T1000 (cell line): ENCODE measurements at regions not wholly inside any gene's neighbourhood (a gene's known extent, or its start where the extent isn't known, plus 50 kb on each side); places are given as distances from the start of the nearest gene placed in this dataset.
"Not testable (repeated sequence)": the region's sequence is repeated elsewhere in the genome, so short reads cannot be mapped to it uniquely, and the experiment has no call there.

Experiments used
- DNase-seq: peaks from one replicate; lab custom pipeline; 2025; ENCODE audit warnings: mixed read lengths; lab: John Stamatoyannopoulos, UW

DNA sequence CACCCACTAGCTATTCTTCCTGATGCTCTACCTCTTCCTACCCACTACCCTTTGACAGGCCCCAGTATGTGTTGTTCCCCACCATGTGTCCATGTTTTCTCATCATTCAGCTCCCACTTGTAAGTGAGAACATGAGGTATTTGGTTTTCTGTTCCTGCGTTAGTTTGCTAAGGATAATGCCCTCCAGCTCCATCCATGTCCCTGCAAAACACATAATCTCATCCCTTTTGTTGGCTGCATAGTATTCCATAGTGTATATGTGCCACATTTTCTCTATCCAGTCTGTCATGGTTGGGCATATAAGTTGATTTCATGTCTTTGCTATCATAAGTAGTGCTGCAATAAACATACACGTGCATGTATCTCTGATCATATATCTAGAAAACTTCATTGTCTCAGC lies 218.3 kb upstream of the STXBP5 start:
- no peak for DNase-seq

- not testable (repeated sequence) for DNase-seq
These were observed 216.3 kb upstream of the STXBP5 start for GRCh38 chr6:146987938-146988337.

GRCh38 chr6:146989860-146990259 lies 214.4 kb upstream of the STXBP5 start:
- no peak for DNase-seq

GRCh38 chr6:146990284-146990683 lies 213.9 kb upstream of the STXBP5 start:
- DNase-seq = no peak

DNA sequence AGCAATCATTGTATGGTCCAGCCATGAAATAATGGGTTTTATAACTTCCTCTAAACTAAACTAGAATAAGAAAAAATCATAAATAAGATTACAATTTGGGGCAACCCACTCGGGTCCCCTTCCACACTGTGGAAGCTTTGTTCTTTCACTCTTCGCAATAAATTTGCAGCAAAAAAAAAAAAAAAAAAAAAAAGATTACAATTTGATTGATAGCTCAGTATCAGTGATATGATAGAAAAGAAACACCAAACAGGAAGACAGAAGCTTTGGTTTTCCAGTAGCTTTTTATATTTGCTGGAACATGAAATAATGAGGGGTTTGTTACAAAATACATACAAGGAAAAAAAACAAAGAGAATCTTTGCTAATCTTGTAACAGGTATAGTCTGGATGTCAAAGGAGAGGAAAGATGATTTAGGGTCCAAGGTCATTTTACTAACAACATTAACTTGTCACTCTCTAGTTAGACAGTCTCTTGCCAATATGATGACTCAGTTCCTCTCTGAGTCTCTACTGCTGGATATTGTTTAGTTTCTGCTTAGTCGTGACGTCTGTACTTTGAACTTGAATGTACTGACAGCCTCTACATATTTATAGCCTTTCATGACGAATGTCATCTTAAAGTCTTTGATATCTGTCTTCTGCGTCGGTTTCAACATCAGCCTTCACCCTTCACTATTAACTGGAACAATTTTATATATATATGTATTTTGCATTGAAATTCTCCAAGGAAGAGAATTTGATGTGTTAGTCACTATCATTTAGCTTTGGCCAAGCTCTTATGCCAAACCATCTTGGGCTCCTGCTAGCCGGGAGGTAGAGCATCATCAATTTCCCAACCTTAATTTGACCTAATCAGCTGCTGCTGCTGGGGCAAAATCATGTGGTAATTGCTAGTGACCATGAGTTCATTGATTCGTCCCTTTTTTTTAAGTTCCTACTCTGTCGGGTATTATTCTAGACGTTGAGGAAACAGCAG lies 213.1 kb upstream of the STXBP5 start:
- no peak for DNase-seq

- no peak for DNase-seq
These were observed 207.2 kb upstream of the STXBP5 start for GRCh38 chr6:146997062-146997461.

GRCh38 chr6:146999766-147000165 lies 204.5 kb upstream of the STXBP5 start:
- no peak for DNase-seq

GRCh38 chr6:147000545-147001488 lies 203.4 kb upstream of the STXBP5 start:
- no peak for DNase-seq

- DNase-seq = no peak
These were observed 202.6 kb upstream of the STXBP5 start for GRCh38 chr6:147001621-147002020.

DNA sequence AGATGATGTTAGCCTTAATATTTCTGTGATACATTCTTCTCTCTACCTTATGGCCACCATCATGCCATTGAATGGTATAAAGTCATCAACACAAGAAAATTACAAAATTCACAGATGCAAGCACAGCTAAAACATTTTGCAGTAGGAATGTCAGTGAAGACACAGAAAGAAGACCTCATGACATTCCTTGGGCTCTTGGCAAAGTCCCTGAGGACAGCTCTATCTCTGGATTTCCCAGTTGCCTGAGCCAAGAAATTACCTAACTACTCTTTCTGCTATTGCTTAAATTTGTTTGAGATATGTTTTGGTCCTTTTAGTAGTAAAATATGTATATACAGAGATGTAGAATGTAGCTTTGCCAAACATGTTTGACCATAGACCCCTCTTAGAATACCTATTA lies 201.0 kb upstream of the STXBP5 start:
- no peak for DNase-seq

- DNase-seq = no peak
These were observed 198.7 kb upstream of the STXBP5 start for GRCh38 chr6:147005499-147005898.

DNA sequence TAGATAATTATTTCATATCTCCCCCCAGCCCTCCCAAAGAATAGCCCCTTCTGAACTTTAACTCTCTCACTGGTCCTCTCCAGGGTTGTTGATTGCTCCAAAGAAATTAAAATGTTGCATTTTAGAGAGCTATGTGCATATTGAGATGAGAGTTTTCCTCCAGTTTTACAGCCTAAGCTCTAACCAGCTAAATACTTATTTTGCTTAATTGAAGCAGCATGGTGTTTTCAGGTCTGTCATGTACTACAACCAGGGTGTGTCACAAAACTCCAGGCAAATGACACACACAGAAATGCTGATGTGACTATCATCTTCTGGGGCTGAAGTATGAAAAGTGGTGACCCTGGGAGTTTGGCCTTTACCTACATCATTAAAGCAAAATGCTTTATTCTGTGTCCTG lies 196.8 kb upstream of the STXBP5 start:
- no peak for DNase-seq

DNA sequence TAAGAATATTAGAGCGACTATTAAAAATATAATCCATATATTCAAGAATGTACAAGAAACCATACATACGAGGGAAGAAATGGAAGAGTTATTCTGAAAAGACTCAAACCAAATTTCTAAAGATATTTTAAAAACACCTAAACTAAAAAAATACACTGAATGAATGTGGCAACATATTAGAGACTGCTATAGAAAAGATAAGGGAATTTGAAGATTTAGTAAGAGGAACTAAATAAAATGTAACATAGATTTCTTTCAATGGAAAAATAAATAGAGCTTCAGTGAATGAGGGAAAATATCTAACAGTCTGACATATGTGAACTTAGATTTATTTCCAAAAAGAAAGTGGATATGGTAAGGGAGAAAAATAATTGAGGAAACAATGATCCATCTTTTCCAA lies 194.9 kb upstream of the STXBP5 start:
- DNase-seq = no peak

- no peak for DNase-seq
These were observed 188.5 kb upstream of the STXBP5 start for GRCh38 chr6:147015674-147016073.

GRCh38 chr6:147016440-147016839 lies 187.8 kb upstream of the STXBP5 start:
- no peak for DNase-seq

DNA sequence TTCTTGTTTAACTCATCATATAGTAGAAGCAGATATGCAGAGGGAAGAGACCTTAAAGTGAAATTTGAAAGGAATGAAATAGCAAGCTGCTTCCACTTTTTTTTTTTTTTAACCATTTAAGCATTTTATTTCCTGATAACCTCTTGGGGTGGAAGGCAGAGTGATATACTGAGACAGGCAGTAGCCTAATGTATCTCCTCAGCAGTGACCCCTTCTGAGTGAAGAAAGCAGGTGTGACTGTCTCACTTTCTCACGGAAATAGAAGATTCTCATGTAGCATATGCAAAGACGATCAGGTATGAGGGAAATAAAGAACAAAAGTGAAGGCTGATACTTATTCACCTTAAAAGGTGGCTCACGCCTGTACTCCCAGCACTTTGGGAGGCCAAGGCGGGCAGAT lies 187.1 kb upstream of the STXBP5 start:
- no peak for DNase-seq

GRCh38 chr6:147019001-147019400 lies 185.2 kb upstream of the STXBP5 start:
- no peak for DNase-seq

DNA sequence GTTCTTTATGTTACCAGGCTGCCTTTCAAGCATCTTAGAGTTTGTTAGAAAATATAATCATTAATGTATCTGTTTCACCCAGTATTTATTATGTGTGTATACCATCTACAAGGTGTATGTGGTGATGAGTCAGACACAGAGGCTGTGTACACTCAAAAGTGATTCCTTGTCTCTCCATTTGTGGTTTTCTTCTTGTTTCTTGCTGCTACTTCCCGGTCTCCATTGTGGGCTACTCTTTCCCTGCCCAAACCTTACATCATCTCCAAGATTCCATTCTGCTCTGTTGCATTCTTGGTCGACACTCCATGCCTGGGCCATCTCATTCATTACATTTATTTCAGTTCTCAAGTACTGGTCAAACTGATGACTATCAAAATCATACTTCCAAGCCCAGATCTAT lies 182.2 kb upstream of the STXBP5 start:
- DNase-seq = no peak

GRCh38 chr6:147023148-147023547 lies 181.1 kb upstream of the STXBP5 start:
- DNase-seq = no peak

- DNase-seq = no peak
These were observed 180.6 kb upstream of the STXBP5 start for GRCh38 chr6:147023581-147023980.

DNA sequence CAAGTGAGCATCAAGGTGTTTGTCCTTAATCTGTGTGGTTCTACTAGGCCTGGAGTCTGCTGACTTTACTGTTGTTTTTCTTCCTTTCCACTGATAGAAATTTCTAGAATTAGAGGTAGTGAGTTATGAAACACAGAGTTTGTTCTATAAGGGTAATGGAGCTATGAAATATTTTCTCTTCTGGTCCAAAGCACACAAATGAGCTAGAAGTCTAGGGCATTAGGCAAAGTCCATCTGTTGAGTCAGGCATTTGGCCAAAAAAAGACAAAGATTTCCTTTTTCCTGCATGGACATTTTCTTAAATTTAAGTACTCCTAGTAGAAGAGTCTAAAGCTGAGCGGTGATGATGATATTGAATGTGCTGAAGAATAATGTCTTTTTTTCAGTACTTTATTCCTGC lies 174.3 kb upstream of the STXBP5 start:
- DNase-seq = no peak

- DNase-seq = no peak
These were observed 170.9 kb upstream of the STXBP5 start for GRCh38 chr6:147033267-147033666.

DNA sequence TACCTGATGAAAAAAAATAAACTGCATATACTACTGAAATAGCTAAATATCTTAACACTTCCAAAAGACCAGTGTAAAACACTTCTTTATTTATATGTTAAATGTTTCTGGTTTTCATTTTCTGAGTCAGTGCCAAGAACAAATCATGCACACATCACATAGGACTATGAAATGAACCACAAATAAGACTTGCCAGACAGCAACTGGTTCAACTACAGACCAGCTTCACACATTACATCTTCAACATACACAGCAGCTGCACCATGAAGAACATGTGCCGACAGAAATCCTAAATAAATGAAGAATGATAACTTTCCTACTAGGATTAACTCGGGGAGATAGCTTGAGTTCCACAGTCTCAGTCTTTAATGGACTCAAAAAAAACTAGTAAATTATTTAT lies 168.3 kb upstream of the STXBP5 start:
- DNase-seq = no peak
